Endodermal cell (in vitro differentiated cells): ENCODE measurements at regions not wholly inside any gene's neighbourhood (a gene's known extent, or its start where the extent isn't known, plus 50 kb on each side); places are given as distances from the start of the nearest gene placed in this dataset.

ENCODE experiments used
- DNase-seq: peaks from one replicate; pipeline ENCODE4 v3.0.0-alpha.2; 2017
- H3K27ac ChIP-seq: 2 replicates; pipeline ENCODE4 v1.5.1; 2013; ENCODE audit warnings: mild to moderate bottlenecking, low read depth, low read length, moderate library complexity
- H3K27me3 ChIP-seq: 2 replicates; pipeline ENCODE4 v1.6.1; 2013; ENCODE audit warnings: mild to moderate bottlenecking, low read length, moderate library complexity; ENCODE audit not compliant: insufficient read depth, control insufficient read depth, poor library complexity, severe bottlenecking
- H3K36me3 ChIP-seq: 2 replicates; pipeline ENCODE4 v1.7.0; 2013; ENCODE audit warnings: mild to moderate bottlenecking, low read length, moderate library complexity; ENCODE audit not compliant: control insufficient read depth, insufficient read depth
- H3K4me1 ChIP-seq: one replicate; pipeline ENCODE4 v1.7.0; 2013; ENCODE audit warnings: low read length; ENCODE audit not compliant: control insufficient read depth, insufficient read depth
- H3K4me3 ChIP-seq: 2 replicates; pipeline ENCODE4 v1.5.1; 2013; ENCODE audit warnings: mild to moderate bottlenecking, low read length, moderate library complexity
- H3K9ac ChIP-seq: 2 replicates; pipeline ENCODE4 v1.6.1; 2013; ENCODE audit warnings: mild to moderate bottlenecking, low read length, moderate library complexity; ENCODE audit not compliant: poor library complexity, severe bottlenecking; ENCODE audit errors: extremely low read depth
- H3K9me3 ChIP-seq: 2 replicates; pipeline ENCODE4 v1.6.1; 2013; ENCODE audit warnings: mild to moderate bottlenecking, low read length, moderate library complexity; ENCODE audit not compliant: control insufficient read depth
- H3K27ac Mint-ChIP-seq: 2 replicates; pipeline ENCODE4 v1.8.0; 2020; ENCODE audit warnings: mixed read lengths
- H3K27me3 Mint-ChIP-seq: 2 replicates; pipeline ENCODE4 v1.8.0; 2021; ENCODE audit warnings: mild to moderate bottlenecking, mixed read lengths; ENCODE audit not compliant: insufficient read depth
- H3K36me3 Mint-ChIP-seq: 2 replicates; pipeline ENCODE4 v1.8.0; 2020; ENCODE audit warnings: low read depth, mixed read lengths
- H3K4me1 Mint-ChIP-seq: 2 replicates; pipeline ENCODE4 v1.8.0; 2020; ENCODE audit warnings: mixed read lengths
- H3K4me3 Mint-ChIP-seq: 2 replicates; pipeline ENCODE4 v1.8.0; 2020; ENCODE audit warnings: mild to moderate bottlenecking, moderate library complexity, mixed read lengths
- H3K9me3 Mint-ChIP-seq: 2 replicates; pipeline ENCODE4 v1.8.0; 2020; ENCODE audit warnings: mild to moderate bottlenecking, mixed read lengths
- CTCF ChIP-seq: fragments of 200-600 bp; sonication (generic); conservative IDR thresholded peaks from 2 replicates; pipeline ENCODE4 v1.5.0; 2021; ENCODE audit warnings: antibody characterized with exemption, mild to moderate bottlenecking
- WGBS, 2 experiments: methylation state at CpG; one replicate each; pipeline versions ENCODE4 v1.1.5 to v1.1.7; 2013; ENCODE audit warnings: missing lambda C conversion rate in 2 of 2, mixed read lengths in 1 of 2; ENCODE audit not compliant: insufficient coverage in 1 of 2, insufficient read length in 1 of 2; 5-methylcytosine and 5-hydroxymethylcytosine counted together

- H3K36me3 Mint-ChIP-seq, result no peaks in the 10 kb centered on the region
- Histone ChIP-seq H3K4me1 (no peaks in the 10 kb centered on the region), H3K27ac (no peak overlapping the region), H3K27me3 (no peaks in the 10 kb centered on the region), H3K9me3 (no peaks in the 10 kb centered on the region), H3K9ac (no peak overlapping the region), H3K4me3 (no peak overlapping the region), H3K36me3 (no peaks in the 10 kb centered on the region)
- peaks cover 7% of the 10 kb centered on the region for H3K9me3 Mint-ChIP-seq
- WGBS, 2 experiments, result 89 to 94% methylated on average over 1 to 2 of the region's 2 CpGs
- H3K4me3 Mint-ChIP-seq, result no peak overlapping the region
- no peak for TF ChIP-seq CTCF
- no peak overlapping the region for H3K27ac Mint-ChIP-seq
- DNase-seq, result no peak
- H3K4me1 Mint-ChIP-seq, result no peaks in the 10 kb centered on the region
- H3K27me3 Mint-ChIP-seq, result no peaks in the 10 kb centered on the region
Observed at GRCh38 chr7:19871102-19871501, 97.7 kb upstream of the TMEM196 start.

GRCh38 chr7:19869979-19870378 is 96.6 kb upstream of the TMEM196 start:
- no peaks in the 10 kb centered on the region for H3K9me3 ChIP-seq
- no peak overlapping the region for H3K27ac Mint-ChIP-seq
- 89 to 93% methylated on average over 2 to 3 of the region's 3 CpGs for WGBS, 2 experiments
- no peak for DNase-seq
- H3K9me3 Mint-ChIP-seq, result peaks cover 7% of the 10 kb centered on the region
- H3K27me3 Mint-ChIP-seq, result no peaks in the 10 kb centered on the region
- no peaks in the 10 kb centered on the region for H3K4me1 ChIP-seq
- no peaks in the 10 kb centered on the region for H3K4me1 Mint-ChIP-seq
- no peak overlapping the region for H3K27ac ChIP-seq
- H3K4me3 Mint-ChIP-seq, result no peak overlapping the region
- H3K36me3 Mint-ChIP-seq, result no peaks in the 10 kb centered on the region
- no peak for TF ChIP-seq CTCF
- H3K27me3 ChIP-seq, result no peaks in the 10 kb centered on the region
- H3K4me3 ChIP-seq, result no peak overlapping the region
- no peaks in the 10 kb centered on the region for H3K36me3 ChIP-seq
- no peak overlapping the region for H3K9ac ChIP-seq

- Histone ChIP-seq H3K9ac (no peak overlapping the region), H3K4me3 (no peak overlapping the region), H3K4me1 (no peaks in the 10 kb centered on the region), H3K9me3 (no peaks in the 10 kb centered on the region), H3K27me3 (no peaks in the 10 kb centered on the region), H3K36me3 (no peaks in the 10 kb centered on the region), H3K27ac (no peak overlapping the region)
- no peak for TF ChIP-seq CTCF
- 88 to 90% methylated on average over 2 to 5 of the region's 5 CpGs for WGBS, 2 experiments
- H3K27me3 Mint-ChIP-seq, result no peaks in the 10 kb centered on the region
- DNase-seq, result no peak
- peaks cover 15% of the 10 kb centered on the region for H3K4me1 Mint-ChIP-seq
- H3K9me3 Mint-ChIP-seq, result no peaks in the 10 kb centered on the region
- H3K36me3 Mint-ChIP-seq, result no peaks in the 10 kb centered on the region
- H3K4me3 Mint-ChIP-seq, result no peak overlapping the region
- H3K27ac Mint-ChIP-seq, result no peak overlapping the region
Observed at GRCh38 chr7:19853261-19853832, 79.9 kb upstream of the TMEM196 start.
